A673 (cell line): ENCODE measurements at regions not wholly inside any gene's neighbourhood (a gene's known extent, or its start where the extent isn't known, plus 50 kb on each side); places are given as distances from the start of the nearest gene placed in this dataset.
"Not testable (repeated sequence)": the region's sequence is repeated elsewhere in the genome, so short reads cannot be mapped to it uniquely, and the experiment has no call there.

Experiments used
- BruUV-seq: library from RNA; stranded (reverse); fragments of 400-500 nt; replicated peaks from 2 replicates; lab custom pipeline; 2021; lab: Mats Ljungman, UMichigan
- CTCF ChIA-PET: fragments of 300-600 bp; sonication (Branson Sonifier 250); formaldehyde crosslinking; loops from one replicate; lab custom pipeline; 2022; ENCODE audit warnings: antibody characterized with exemption; lab: Charles Lee
- POLR2A ChIA-PET: fragments of 300-600 bp; sonication (Branson Sonifier 250); formaldehyde crosslinking; loops from one replicate; lab custom pipeline; 2022; ENCODE audit warnings: antibody characterized with exemption; ENCODE audit not compliant: low non-redundant PET; lab: Charles Lee
- DNase-seq: peaks from one replicate; pipeline ENCODE4 v3.0.0-alpha.2; 2015; ENCODE audit warnings: low spot score
- H3K27ac ChIP-seq: fragments of 200-600 bp; sonication (generic); 2 replicates; pipeline ENCODE4 v1.5.1; 2016; ENCODE audit warnings: mixed run types, low read depth, mild to moderate bottlenecking, mixed read lengths, antibody characterized with exemption, low read length; ENCODE audit not compliant: poor library complexity, severe bottlenecking
- H3K27me3 ChIP-seq: fragments of 200-600 bp; sonication (generic); replicated peaks from 2 replicates; pipeline ENCODE4 v1.6.1; 2017; ENCODE audit warnings: mixed run types, low read depth, mild to moderate bottlenecking, mixed read lengths, antibody characterized with exemption, low read length; ENCODE audit not compliant: insufficient read depth, poor library complexity
- H3K36me3 ChIP-seq: fragments of 200-600 bp; sonication (generic); 2 replicates; pipeline ENCODE4 v1.6.1; 2016; ENCODE audit warnings: mixed run types, mild to moderate bottlenecking, mixed read lengths, antibody characterized with exemption, low read length; ENCODE audit not compliant: insufficient read depth, poor library complexity, severe bottlenecking
- H3K4me1 ChIP-seq: fragments of 200-600 bp; sonication (generic); 2 replicates; pipeline ENCODE4 v1.6.1; 2017; ENCODE audit warnings: mixed run types, mild to moderate bottlenecking, mixed read lengths, antibody characterized with exemption, low read length; ENCODE audit not compliant: insufficient read depth, poor library complexity, severe bottlenecking
- H3K4me3 ChIP-seq: fragments of 200-600 bp; sonication (generic); 2 replicates; pipeline ENCODE4 v1.5.1; 2016; ENCODE audit warnings: low read depth, mixed run types, mild to moderate bottlenecking, mixed read lengths, low read length; ENCODE audit not compliant: poor library complexity, severe bottlenecking
- H3K9me3 ChIP-seq: fragments of 200-600 bp; sonication (generic); 2 replicates; pipeline ENCODE4 v1.6.1; 2016; ENCODE audit warnings: mixed run types, low read depth, mild to moderate bottlenecking, mixed read lengths, antibody characterized with exemption, low read length; ENCODE audit not compliant: poor library complexity, severe bottlenecking
- EZH2 ChIP-seq: fragments of 200-600 bp; sonication (generic); IDR thresholded peaks from 2 replicates; pipeline ENCODE4 v1.6.1; 2017; ENCODE audit warnings: borderline replicate concordance, low read depth, mild to moderate bottlenecking, mixed read lengths, antibody characterized with exemption, low read length; ENCODE audit not compliant: poor library complexity, severe bottlenecking
- intact Hi-C: fragments of 100-400 bp; cut with micrococcal nuclease; formaldehyde crosslinking; loops from one replicate; pipeline ENCODE4 v1.10.0; 2022; ENCODE audit not compliant: unreplicated experiment
- TF ChIP-seq, protein P1 (sequence below): fragments of 300-800, 200-600 bp; sonication (generic); conservative IDR thresholded peaks from 2 replicates; pipeline ENCODE4 v1.5.1; 2017; ENCODE audit warnings: low read depth, mild to moderate bottlenecking, antibody characterized with exemption, low read length, moderate library complexity, mixed read lengths

DNA sequence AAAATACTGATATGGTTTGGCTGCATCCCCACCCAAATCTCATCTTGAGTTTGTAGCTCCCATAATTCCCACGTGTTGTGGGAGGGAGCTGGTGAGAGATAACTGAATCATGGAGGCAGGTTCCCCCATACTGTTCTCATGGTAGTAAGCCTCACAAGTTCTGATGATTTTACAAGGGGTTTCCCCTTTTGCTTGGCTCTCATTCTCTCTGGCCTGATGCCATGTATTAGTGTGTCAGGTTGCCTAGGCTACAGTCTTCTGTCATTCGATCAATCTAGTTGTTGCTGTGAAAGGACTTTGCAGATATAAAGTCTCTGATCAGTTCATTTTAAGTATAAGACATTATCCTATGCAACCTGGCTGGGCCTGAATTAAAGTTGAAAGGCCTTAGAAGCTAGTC is 209.3 kb upstream of the MAOA start:
- no TSS peak for BruUV-seq
- TF ChIP-seq, protein P1, sequence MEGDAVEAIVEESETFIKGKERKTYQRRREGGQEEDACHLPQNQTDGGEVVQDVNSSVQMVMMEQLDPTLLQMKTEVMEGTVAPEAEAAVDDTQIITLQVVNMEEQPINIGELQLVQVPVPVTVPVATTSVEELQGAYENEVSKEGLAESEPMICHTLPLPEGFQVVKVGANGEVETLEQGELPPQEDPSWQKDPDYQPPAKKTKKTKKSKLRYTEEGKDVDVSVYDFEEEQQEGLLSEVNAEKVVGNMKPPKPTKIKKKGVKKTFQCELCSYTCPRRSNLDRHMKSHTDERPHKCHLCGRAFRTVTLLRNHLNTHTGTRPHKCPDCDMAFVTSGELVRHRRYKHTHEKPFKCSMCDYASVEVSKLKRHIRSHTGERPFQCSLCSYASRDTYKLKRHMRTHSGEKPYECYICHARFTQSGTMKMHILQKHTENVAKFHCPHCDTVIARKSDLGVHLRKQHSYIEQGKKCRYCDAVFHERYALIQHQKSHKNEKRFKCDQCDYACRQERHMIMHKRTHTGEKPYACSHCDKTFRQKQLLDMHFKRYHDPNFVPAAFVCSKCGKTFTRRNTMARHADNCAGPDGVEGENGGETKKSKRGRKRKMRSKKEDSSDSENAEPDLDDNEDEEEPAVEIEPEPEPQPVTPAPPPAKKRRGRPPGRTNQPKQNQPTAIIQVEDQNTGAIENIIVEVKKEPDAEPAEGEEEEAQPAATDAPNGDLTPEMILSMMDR = no peak
- TF ChIP-seq EZH2 = no peak
- Histone ChIP-seq H3K36me3 (no peaks in the 10 kb centered on the region), H3K27me3 (no peaks in the 10 kb centered on the region), H3K27ac (no peak overlapping the region), H3K4me1 (no peaks in the 10 kb centered on the region), H3K4me3 (no peak overlapping the region), H3K9me3 (peaks cover 9% of the 10 kb centered on the region)
- DNase-seq = no peak
- intact Hi-C loops = loop anchor here (5.0 kb wide), 1 partner anchor 296 kb away; no protein-coding TSS in a partner anchor
- CTCF ChIA-PET = no interaction called here
- POLR2A ChIA-PET = interaction anchor here (0.7 kb wide), 1 partner anchor 1510 kb away, joined by 3 read pairs; no protein-coding TSS in a partner anchor

DNA sequence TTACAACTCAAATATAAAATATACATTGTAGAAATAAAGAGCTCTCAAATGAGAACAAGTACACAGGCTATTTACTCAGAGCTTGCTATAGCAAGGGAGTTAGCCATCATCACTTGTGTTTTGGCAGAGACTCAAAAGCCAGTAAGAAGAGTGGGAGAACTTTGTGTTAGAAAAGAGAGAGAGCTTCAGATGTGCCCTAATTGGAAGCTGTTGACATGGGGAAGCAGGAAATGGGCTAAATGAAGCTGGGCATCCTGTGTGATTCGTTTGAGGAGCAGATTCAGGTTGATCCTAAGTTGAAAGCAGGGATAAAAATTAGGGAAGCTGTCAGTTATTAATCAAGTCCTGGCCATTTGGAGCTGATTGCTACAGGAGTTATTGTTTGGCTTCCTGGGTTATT is 207.4 kb upstream of the MAOA start:
- intact Hi-C loops = loop anchor here (5.0 kb wide), 1 partner anchor 294 kb away; no protein-coding TSS in a partner anchor

DNA sequence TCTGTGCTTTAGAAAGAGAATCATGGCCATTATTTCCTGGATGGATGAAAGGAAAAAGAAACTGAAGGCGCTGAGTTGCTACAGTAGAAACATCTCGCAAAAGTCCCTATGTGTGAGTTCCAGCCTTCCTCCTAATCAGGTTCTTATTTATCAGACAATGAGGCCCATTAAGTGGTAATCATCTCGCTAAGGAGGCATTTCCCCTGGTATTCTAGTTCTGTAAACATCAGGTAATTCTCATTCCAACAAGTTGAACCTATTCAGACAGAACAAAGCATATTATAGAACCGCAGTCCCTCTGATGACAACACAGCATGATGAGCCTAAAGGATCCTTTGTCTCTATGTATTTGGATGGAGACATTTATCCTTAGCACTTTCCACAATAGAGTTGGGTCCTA is 205.7 kb upstream of the MAOA start:
- TF ChIP-seq, protein P1 = no peak
- no peak for TF ChIP-seq EZH2
- BruUV-seq = no TSS peak
- peaks cover 18% of the 10 kb centered on the region for H3K9me3 ChIP-seq
- CTCF ChIA-PET = no interaction called here
- H3K4me1 ChIP-seq = peaks cover 3% of the 10 kb centered on the region
- no peak overlapping the region for H3K27ac ChIP-seq
- POLR2A ChIA-PET = no interaction called here
- DNase-seq = no peak
- H3K36me3 ChIP-seq = no peaks in the 10 kb centered on the region
- H3K27me3 ChIP-seq = no peaks in the 10 kb centered on the region
- H3K4me3 ChIP-seq = no peak overlapping the region
- intact Hi-C loops = no loop called here

More for the DNA sequence above, 207.4 kb upstream of the MAOA start:
- CTCF ChIA-PET = interaction anchor here (0.6 kb wide), 1 partner anchor 8 kb away, joined by 14 read pairs; no protein-coding TSS in a partner anchor
- peaks cover 18% of the 10 kb centered on the region for H3K9me3 ChIP-seq
- no peaks in the 10 kb centered on the region for H3K27me3 ChIP-seq
- H3K36me3 ChIP-seq = no peaks in the 10 kb centered on the region
- peak; percentile 36 for DNase-seq
- no peak overlapping the region for H3K27ac ChIP-seq
- TF ChIP-seq EZH2 = no peak
- TF ChIP-seq, protein P1 = no peak
- H3K4me1 ChIP-seq = no peaks in the 10 kb centered on the region
- BruUV-seq = no TSS peak
- no peak overlapping the region for H3K4me3 ChIP-seq
- POLR2A ChIA-PET = no interaction called here

DNA sequence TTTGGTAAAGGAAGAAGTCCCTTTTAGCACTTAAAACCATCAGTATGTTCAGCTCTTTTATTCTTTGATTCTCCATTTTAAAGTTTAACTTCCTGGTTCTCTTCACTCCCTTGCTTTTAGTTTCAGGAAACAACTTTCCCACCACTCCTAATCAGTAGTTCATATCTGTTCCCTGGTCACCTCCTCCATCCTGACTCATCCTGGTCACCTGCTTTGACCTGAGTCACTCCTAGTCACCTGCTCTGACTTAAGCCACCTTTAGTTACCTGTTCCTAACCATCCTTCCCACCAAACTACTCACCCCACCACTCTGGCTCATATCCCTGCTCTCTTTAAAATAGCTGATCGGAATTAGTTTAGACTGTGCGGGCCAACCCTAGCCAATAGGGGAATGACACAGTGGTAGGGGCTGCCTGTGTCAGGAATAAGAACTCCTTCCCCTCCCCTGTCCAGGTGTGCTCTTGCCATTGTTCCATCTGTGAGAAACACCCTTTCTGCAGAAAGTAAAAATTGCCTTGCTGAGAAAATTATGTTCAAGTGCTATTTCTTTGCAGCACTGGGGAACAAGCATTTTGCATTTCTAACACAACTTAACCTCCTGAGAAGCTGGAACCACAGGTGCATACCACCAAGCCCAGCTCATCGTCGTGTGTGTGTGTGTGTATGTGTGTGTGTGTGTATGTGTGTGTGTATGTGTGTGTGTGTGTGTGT is 204.0 kb upstream of the MAOA start:
- H3K27ac ChIP-seq, POLR2A ChIA-PET, DNase-seq, BruUV-seq, CTCF ChIA-PET, H3K36me3 ChIP-seq, H3K4me3 ChIP-seq, H3K27me3 ChIP-seq, intact Hi-C loops: not testable (repeated sequence)
- Histone ChIP-seq H3K9me3 (peaks cover 18% of the 10 kb centered on the region), H3K4me1 (peaks cover 10% of the 10 kb centered on the region)
